HEK293 (cell line): ENCODE measurements at regions not wholly inside any gene's neighbourhood (a gene's known extent, or its start where the extent isn't known, plus 50 kb on each side); places are given as distances from the start of the nearest gene placed in this dataset.

ENCODE experiments used
- IKZF3 ChIP-seq: fragments of 450-650 bp; IDR thresholded peaks from 2 replicates; pipeline ENCODE4 v1.5.0; 2018; ENCODE audit warnings: missing biosample characterization, mild to moderate bottlenecking, missing genetic modification characterization, moderate library complexity
- MYNN ChIP-seq: fragments of 450-650 bp; formaldehyde crosslinking; IDR thresholded peaks from 2 replicates; pipeline ENCODE4 v1.5.1; 2016; ENCODE audit warnings: missing biosample characterization, missing genetic modification characterization, borderline replicate concordance
- PBX3 ChIP-seq: sonication (generic); formaldehyde crosslinking; IDR thresholded peaks from 2 replicates; pipeline ENCODE4 v1.8.1; 2022; ENCODE audit warnings: mild to moderate bottlenecking, moderate library complexity, missing genetic modification reagents
- PRDM1 ChIP-seq: fragments of 450-650 bp; formaldehyde crosslinking; IDR thresholded peaks from 2 replicates; pipeline ENCODE4; 2016; ENCODE audit warnings: missing biosample characterization, missing genetic modification characterization
- SETDB1 ChIP-seq: IDR thresholded peaks from one replicate; pipeline ENCODE4 v1.6.1; 2017; ENCODE audit warnings: mild to moderate bottlenecking, low read length, moderate library complexity, mixed read lengths; ENCODE audit not compliant: insufficient read length
- YY1 ChIP-seq: fragments of 450-650 bp; formaldehyde crosslinking; IDR thresholded peaks from 2 replicates; pipeline ENCODE4 v1.5.1; 2018; ENCODE audit warnings: missing biosample characterization, missing genetic modification characterization
- ZBTB21 ChIP-seq: fragments of 450-650 bp; formaldehyde crosslinking; IDR thresholded peaks from 2 replicates; pipeline ENCODE4 v1.5.1; 2017; ENCODE audit warnings: missing biosample characterization, missing genetic modification characterization
- ZFP3 ChIP-seq: fragments of 450-650 bp; formaldehyde crosslinking; IDR thresholded peaks from 2 replicates; pipeline ENCODE4 v1.5.1; 2016; ENCODE audit warnings: low read depth, missing biosample characterization, missing genetic modification characterization
- ZNF114 ChIP-seq: fragments of 450-650 bp; formaldehyde crosslinking; IDR thresholded peaks from 2 replicates; pipeline ENCODE4 v1.5.0; 2017; ENCODE audit warnings: missing biosample characterization, missing genetic modification characterization
- ZNF132 ChIP-seq: fragments of 450-650 bp; formaldehyde crosslinking; IDR thresholded peaks from 2 replicates; pipeline ENCODE4 v1.5.1; 2017; ENCODE audit warnings: missing biosample characterization, missing genetic modification characterization, borderline replicate concordance
- ZNF133 ChIP-seq: fragments of 450-650 bp; formaldehyde crosslinking; IDR thresholded peaks from 2 replicates; pipeline ENCODE4 v1.5.1; 2016; ENCODE audit warnings: missing biosample characterization, missing genetic modification characterization
- ZNF140 ChIP-seq: fragments of 450-650 bp; formaldehyde crosslinking; IDR thresholded peaks from 2 replicates; pipeline ENCODE4 v1.5.1; 2016; ENCODE audit warnings: missing biosample characterization, missing genetic modification characterization
- ZNF146 ChIP-seq: fragments of 450-650 bp; formaldehyde crosslinking; IDR thresholded peaks from 2 replicates; pipeline ENCODE4 v1.5.1; 2016; ENCODE audit warnings: missing biosample characterization, missing genetic modification characterization
- ZNF169 ChIP-seq: fragments of 450-650 bp; formaldehyde crosslinking; IDR thresholded peaks from 2 replicates; pipeline ENCODE4 v1.5.1; 2016; ENCODE audit warnings: missing biosample characterization, missing genetic modification characterization
- ZNF174 ChIP-seq: fragments of 450-650 bp; formaldehyde crosslinking; IDR thresholded peaks from 2 replicates; pipeline ENCODE4 v1.5.0; 2017; ENCODE audit warnings: missing biosample characterization, mild to moderate bottlenecking, missing genetic modification characterization
- ZNF24 ChIP-seq: fragments of 450-650 bp; formaldehyde crosslinking; IDR thresholded peaks from 2 replicates; pipeline ENCODE4 v1.5.1; 2016; ENCODE audit warnings: missing biosample characterization, missing genetic modification characterization
- ZNF280D ChIP-seq: fragments of 450-650 bp; formaldehyde crosslinking; IDR thresholded peaks from 2 replicates; pipeline ENCODE4 v1.5.1; 2016; ENCODE audit warnings: missing biosample characterization, missing genetic modification characterization
- ZNF416 ChIP-seq: fragments of 450-650 bp; formaldehyde crosslinking; IDR thresholded peaks from 2 replicates; pipeline ENCODE4 v1.5.1; 2016; ENCODE audit warnings: missing biosample characterization, missing genetic modification characterization
- ZNF48 ChIP-seq: fragments of 450-650 bp; formaldehyde crosslinking; IDR thresholded peaks from 2 replicates; pipeline ENCODE4 v1.5.1; 2016; ENCODE audit warnings: missing biosample characterization, missing genetic modification characterization
- ZNF596 ChIP-seq: fragments of 450-650 bp; IDR thresholded peaks from 2 replicates; pipeline ENCODE4 v1.5.0; 2018; ENCODE audit warnings: missing biosample characterization, mild to moderate bottlenecking, missing genetic modification characterization, moderate library complexity
- ZNF610 ChIP-seq: fragments of 450-650 bp; formaldehyde crosslinking; IDR thresholded peaks from 2 replicates; pipeline ENCODE4 v1.5.1; 2016; ENCODE audit warnings: missing biosample characterization, missing genetic modification characterization, borderline replicate concordance
- ZNF701 ChIP-seq: fragments of 450-650 bp; formaldehyde crosslinking; IDR thresholded peaks from 2 replicates; pipeline ENCODE4 v1.5.1; 2016; ENCODE audit warnings: missing biosample characterization, missing genetic modification characterization
- ZNF768 ChIP-seq: fragments of 450-650 bp; formaldehyde crosslinking; IDR thresholded peaks from 2 replicates; pipeline ENCODE4 v1.5.1; 2018; ENCODE audit warnings: missing biosample characterization, mild to moderate bottlenecking, missing genetic modification characterization
- ZSCAN16 ChIP-seq: fragments of 450-650 bp; formaldehyde crosslinking; IDR thresholded peaks from 2 replicates; pipeline ENCODE4 v1.5.1; 2016; ENCODE audit warnings: missing biosample characterization, missing genetic modification characterization
- TF ChIP-seq, protein P1 (sequence below): fragments of 450-650 bp; formaldehyde crosslinking; IDR thresholded peaks from 2 replicates; pipeline ENCODE4 v1.5.1; 2016; ENCODE audit warnings: missing biosample characterization, missing genetic modification characterization
- TF ChIP-seq, protein P2 (sequence below): fragments of 450-650 bp; formaldehyde crosslinking; IDR thresholded peaks from 2 replicates; pipeline ENCODE4 v1.5.1; 2016; ENCODE audit warnings: missing biosample characterization, missing genetic modification characterization
- TF ChIP-seq, protein P3 (sequence below): fragments of 450-650 bp; formaldehyde crosslinking; IDR thresholded peaks from 2 replicates; pipeline ENCODE4 v1.5.1; 2017; ENCODE audit warnings: missing biosample characterization, missing genetic modification characterization
- TF ChIP-seq, protein P4 (sequence below): fragments of 450-650 bp; formaldehyde crosslinking; IDR thresholded peaks from 2 replicates; pipeline ENCODE4 v1.5.1; 2016; ENCODE audit warnings: missing biosample characterization, missing genetic modification characterization

GRCh38 chr16:14013571-14014283 lies 57.4 kb upstream of the MRTFB start (continued):
- TF ChIP-seq ZNF48 (tag by site-specific recombination) (no peak), ZNF416 (tag by site-specific recombination) (no peak), SETDB1 (no peak), ZNF133 (tag by site-specific recombination) (peak; percentile 59; the same call in 1 of the 2 replicates), ZSCAN16 (no peak), ZNF132 (tag by site-specific recombination) (no peak), ZNF596 (tag by site-specific recombination) (no peak; the same call in 1 of the 2 replicates), ZNF146 (tag by site-specific recombination) (no peak; the same call in 1 of the 2 replicates), ZFP3 (no peak), PRDM1 (tag by site-specific recombination) (peak; percentile 52; the same call in 1 of the 2 replicates), ZNF24 (peak; percentile 94), ZNF610 (tag by site-specific recombination) (peak; percentile 59; the same call in 1 of the 2 replicates), ZNF169 (no peak), ZNF701 (tag by site-specific recombination) (no peak), ZNF174 (tag by site-specific recombination) (no peak), ZBTB21 (tag by site-specific recombination) (no peak; the same call in 1 of the 2 replicates), IKZF3 (peak; percentile 74; the same call in 1 of the 2 replicates), MYNN (peak; percentile 47; the same call in 1 of the 2 replicates), ZNF280D (tag by site-specific recombination) (no peak), ZNF768 (tag by site-specific recombination) (no peak), ZNF114 (tag by site-specific recombination) (no peak), YY1 (no peak), ZNF140 (no peak), PBX3 (CRISPR knock-in tag) (0 out of 2 replicates have a peak, but pooled peaks have one; percentile 17)
- TF ChIP-seq, protein P1, sequence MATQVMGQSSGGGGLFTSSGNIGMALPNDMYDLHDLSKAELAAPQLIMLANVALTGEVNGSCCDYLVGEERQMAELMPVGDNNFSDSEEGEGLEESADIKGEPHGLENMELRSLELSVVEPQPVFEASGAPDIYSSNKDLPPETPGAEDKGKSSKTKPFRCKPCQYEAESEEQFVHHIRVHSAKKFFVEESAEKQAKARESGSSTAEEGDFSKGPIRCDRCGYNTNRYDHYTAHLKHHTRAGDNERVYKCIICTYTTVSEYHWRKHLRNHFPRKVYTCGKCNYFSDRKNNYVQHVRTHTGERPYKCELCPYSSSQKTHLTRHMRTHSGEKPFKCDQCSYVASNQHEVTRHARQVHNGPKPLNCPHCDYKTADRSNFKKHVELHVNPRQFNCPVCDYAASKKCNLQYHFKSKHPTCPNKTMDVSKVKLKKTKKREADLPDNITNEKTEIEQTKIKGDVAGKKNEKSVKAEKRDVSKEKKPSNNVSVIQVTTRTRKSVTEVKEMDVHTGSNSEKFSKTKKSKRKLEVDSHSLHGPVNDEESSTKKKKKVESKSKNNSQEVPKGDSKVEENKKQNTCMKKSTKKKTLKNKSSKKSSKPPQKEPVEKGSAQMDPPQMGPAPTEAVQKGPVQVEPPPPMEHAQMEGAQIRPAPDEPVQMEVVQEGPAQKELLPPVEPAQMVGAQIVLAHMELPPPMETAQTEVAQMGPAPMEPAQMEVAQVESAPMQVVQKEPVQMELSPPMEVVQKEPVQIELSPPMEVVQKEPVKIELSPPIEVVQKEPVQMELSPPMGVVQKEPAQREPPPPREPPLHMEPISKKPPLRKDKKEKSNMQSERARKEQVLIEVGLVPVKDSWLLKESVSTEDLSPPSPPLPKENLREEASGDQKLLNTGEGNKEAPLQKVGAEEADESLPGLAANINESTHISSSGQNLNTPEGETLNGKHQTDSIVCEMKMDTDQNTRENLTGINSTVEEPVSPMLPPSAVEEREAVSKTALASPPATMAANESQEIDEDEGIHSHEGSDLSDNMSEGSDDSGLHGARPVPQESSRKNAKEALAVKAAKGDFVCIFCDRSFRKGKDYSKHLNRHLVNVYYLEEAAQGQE, result no peak
- TF ChIP-seq, protein P2, sequence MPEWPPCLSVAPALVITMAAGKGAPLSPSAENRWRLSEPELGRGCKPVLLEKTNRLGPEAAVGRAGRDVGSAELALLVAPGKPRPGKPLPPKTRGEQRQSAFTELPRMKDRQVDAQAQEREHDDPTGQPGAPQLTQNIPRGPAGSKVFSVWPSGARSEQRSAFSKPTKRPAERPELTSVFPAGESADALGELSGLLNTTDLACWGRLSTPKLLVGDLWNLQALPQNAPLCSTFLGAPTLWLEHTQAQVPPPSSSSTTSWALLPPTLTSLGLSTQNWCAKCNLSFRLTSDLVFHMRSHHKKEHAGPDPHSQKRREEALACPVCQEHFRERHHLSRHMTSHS (tag by site-specific recombination), result peak; percentile 79
- TF ChIP-seq, protein P3, sequence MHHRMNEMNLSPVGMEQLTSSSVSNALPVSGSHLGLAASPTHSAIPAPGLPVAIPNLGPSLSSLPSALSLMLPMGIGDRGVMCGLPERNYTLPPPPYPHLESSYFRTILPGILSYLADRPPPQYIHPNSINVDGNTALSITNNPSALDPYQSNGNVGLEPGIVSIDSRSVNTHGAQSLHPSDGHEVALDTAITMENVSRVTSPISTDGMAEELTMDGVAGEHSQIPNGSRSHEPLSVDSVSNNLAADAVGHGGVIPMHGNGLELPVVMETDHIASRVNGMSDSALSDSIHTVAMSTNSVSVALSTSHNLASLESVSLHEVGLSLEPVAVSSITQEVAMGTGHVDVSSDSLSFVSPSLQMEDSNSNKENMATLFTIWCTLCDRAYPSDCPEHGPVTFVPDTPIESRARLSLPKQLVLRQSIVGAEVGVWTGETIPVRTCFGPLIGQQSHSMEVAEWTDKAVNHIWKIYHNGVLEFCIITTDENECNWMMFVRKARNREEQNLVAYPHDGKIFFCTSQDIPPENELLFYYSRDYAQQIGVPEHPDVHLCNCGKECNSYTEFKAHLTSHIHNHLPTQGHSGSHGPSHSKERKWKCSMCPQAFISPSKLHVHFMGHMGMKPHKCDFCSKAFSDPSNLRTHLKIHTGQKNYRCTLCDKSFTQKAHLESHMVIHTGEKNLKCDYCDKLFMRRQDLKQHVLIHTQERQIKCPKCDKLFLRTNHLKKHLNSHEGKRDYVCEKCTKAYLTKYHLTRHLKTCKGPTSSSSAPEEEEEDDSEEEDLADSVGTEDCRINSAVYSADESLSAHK, result peak; percentile 90
- TF ChIP-seq, protein P4, sequence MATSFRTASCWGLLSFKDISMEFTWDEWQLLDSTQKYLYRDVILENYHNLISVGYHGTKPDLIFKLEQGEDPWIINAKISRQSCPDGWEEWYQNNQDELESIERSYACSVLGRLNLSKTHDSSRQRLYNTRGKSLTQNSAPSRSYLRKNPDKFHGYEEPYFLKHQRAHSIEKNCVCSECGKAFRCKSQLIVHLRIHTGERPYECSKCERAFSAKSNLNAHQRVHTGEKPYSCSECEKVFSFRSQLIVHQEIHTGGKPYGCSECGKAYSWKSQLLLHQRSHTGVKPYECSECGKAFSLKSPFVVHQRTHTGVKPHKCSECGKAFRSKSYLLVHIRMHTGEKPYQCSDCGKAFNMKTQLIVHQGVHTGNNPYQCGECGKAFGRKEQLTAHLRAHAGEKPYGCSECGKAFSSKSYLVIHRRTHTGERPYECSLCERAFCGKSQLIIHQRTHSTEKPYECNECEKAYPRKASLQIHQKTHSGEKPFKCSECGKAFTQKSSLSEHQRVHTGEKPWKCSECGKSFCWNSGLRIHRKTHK (tag by site-specific recombination), result no peak
